WTC11 (cell line): ENCODE measurements at regions not wholly inside any gene's neighbourhood (a gene's known extent, or its start where the extent isn't known, plus 50 kb on each side); places are given as distances from the start of the nearest gene placed in this dataset.

Experiments
- GRHL2 ChIP-seq: fragments of 250-450 bp; sonication (Bioruptor Pico); IDR thresholded peaks from 2 replicates; pipeline ENCODE4 v1.8.0; 2022; ENCODE audit warnings: mild to moderate bottlenecking, moderate library complexity; ENCODE audit not compliant: insufficient replicate concordance, severe bottlenecking
- NFE2L1 ChIP-seq: sonication (generic); formaldehyde crosslinking; IDR thresholded peaks from 2 replicates; pipeline ENCODE4 v1.8.1; 2023; ENCODE audit warnings: missing genetic modification reagents
- ZNF263 ChIP-seq: sonication (generic); formaldehyde crosslinking; IDR thresholded peaks from 2 replicates; pipeline ENCODE4 v1.8.1; 2022; ENCODE audit warnings: low read depth, mild to moderate bottlenecking, moderate library complexity, missing genetic modification reagents
- TF ChIP-seq, protein P1 (sequence below): sonication (generic); formaldehyde crosslinking; IDR thresholded peaks from 2 replicates; pipeline ENCODE4 v1.8.0; 2022; ENCODE audit warnings: mild to moderate bottlenecking, missing genetic modification reagents

DNA sequence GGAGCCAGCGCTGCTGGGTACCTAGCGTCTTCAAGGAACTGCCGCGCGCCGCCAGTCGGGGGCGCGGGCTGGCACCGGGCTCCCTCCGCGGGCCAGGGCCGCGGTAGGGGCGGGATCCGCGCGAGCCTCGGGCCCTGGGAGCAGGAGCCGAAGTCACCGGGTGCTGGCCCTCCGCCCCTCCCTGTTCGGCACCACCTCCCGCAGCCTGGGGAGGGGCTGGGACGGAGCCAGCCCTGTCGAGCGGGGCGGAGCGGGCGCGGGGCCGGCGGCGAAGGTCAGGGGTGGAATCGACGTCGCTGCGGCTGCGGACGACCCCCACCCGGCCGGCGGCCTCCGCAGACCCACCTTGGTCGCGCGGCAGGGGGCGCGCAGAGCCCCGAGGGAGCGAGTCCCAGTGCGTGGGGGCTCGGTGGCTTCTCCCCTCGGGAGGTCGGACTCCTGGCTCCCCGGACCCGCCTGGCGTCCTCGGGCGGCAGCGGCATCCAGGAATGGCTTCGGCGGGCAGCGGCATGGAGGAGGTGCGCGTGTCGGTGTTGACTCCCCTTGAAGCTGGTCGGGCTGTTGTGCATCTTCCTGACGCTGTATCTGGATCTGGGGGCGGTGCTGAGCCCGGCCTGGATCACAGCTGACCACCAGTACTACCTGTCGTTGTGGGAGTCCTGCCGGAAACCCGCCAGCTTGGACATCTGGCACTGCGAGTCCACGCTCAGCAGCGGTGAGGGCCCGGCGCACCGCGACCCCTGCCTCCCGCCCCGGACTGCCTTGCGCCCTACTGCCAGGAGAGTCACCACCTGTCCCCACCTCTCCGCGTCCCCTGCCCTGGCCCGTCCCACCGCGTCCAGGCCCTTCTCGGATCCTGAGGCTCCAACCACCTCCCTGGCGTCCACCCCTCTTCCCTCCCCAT is 50.5 kb upstream of the FAM47C start (continued):
- TF ChIP-seq NFE2L1 (CRISPR knock-in tag) = no peak
- no peak for TF ChIP-seq GRHL2
- TF ChIP-seq ZNF263 (CRISPR knock-in tag) = no peak
- TF ChIP-seq, protein P1, sequence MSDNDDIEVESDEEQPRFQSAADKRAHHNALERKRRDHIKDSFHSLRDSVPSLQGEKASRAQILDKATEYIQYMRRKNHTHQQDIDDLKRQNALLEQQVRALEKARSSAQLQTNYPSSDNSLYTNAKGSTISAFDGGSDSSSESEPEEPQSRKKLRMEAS (CRISPR knock-in tag) = 0 out of 2 replicates have a peak, but pooled peaks have one; percentile 40
- TF ChIP-seq, all 79 proteins: peak for 2
